CD14-positive monocyte (primary cell): ENCODE measurements at regions not wholly inside any gene's neighbourhood (a gene's known extent, or its start where the extent isn't known, plus 50 kb on each side); places are given as distances from the start of the nearest gene placed in this dataset.

Experiments used
- DNase-seq, 3 donors: peaks; one replicate each; pipeline ENCODE4 v3.0.0-alpha.2; 2011 to 2022
- H2AFZ ChIP-seq: 2 replicates; pipeline ENCODE4 v1.6.0; 2012; ENCODE audit warnings: mild to moderate bottlenecking, low read depth, low read length, inconsistent platforms; ENCODE audit not compliant: insufficient read depth, poor library complexity, severe bottlenecking
- H3K27ac ChIP-seq, 2 donors: 1 replicate in 1 of 2; 2 replicates in 1 of 2; pipeline ENCODE4 v1.5.1; 2012 to 2013; ENCODE audit warnings: low read length in 2 of 2, control low read depth in 1 of 2, inconsistent platforms in 1 of 2, low read depth in 1 of 2, mild to moderate bottlenecking in 1 of 2
- H3K27me3 ChIP-seq, 2 donors: one replicate each; pipeline versions ENCODE4 v1.6.0 to v1.6.1; 2011 to 2013; ENCODE audit warnings: low read length in 2 of 2; ENCODE audit not compliant: control insufficient read depth in 2 of 2, insufficient read depth in 2 of 2
- H3K36me3 ChIP-seq, 2 donors: replicated peaks in 1 of 2; 1 replicate in 1 of 2; 2 replicates in 1 of 2; pipeline versions ENCODE4 v1.5.1 to v1.6.1; 2012 to 2013; ENCODE audit warnings: low read length in 2 of 2, control low read depth in 1 of 2, inconsistent platforms in 1 of 2, mild to moderate bottlenecking in 1 of 2; ENCODE audit not compliant: insufficient read depth in 2 of 2, control insufficient read depth in 1 of 2
- H3K4me1 ChIP-seq, 2 donors: 1 replicate in 1 of 2; 2 replicates in 1 of 2; pipeline versions ENCODE4 v1.5.1 to v1.6.1; 2012 to 2013; ENCODE audit warnings: low read length in 2 of 2, control low read depth in 1 of 2, inconsistent platforms in 1 of 2, mild to moderate bottlenecking in 1 of 2, moderate library complexity in 1 of 2; ENCODE audit not compliant: insufficient read depth in 2 of 2, control insufficient read depth in 1 of 2
- H3K4me2 ChIP-seq: replicated peaks from 2 replicates; pipeline ENCODE3; 2012; ENCODE audit warnings: low read length, moderate library complexity, mild to moderate bottlenecking; ENCODE audit not compliant: poor library complexity, severe bottlenecking; ENCODE audit errors: extremely low read depth
- H3K4me3 ChIP-seq, 3 experiments: fragments of 200-600 bp in 1 of 3; sonication (generic) in 1 of 3; replicated peaks in 1 of 3; 1 replicate in 2 of 3; 2 replicates in 1 of 3; pipeline ENCODE4 v1.5.1; 2011 to 2013; ENCODE audit warnings: low read length in 3 of 3, mild to moderate bottlenecking in 3 of 3, control low read depth in 2 of 3, low read depth in 2 of 3, inconsistent platforms in 1 of 3, moderate library complexity in 1 of 3
- H3K79me2 ChIP-seq: 2 replicates; pipeline ENCODE4 v1.6.0; 2012; ENCODE audit warnings: mild to moderate bottlenecking, control low read depth, inconsistent platforms, low read length, moderate library complexity; ENCODE audit not compliant: insufficient read depth
- H3K9ac ChIP-seq: 2 replicates; pipeline ENCODE4 v1.6.0; 2017; ENCODE audit warnings: low read length, mild to moderate bottlenecking; ENCODE audit not compliant: insufficient read depth, poor library complexity, severe bottlenecking
- H3K9me3 ChIP-seq, 2 donors: replicated peaks in 1 of 2; 1 replicate in 1 of 2; 2 replicates in 1 of 2; pipeline versions ENCODE4 v1.5.1 to v1.6.1; 2012 to 2013; ENCODE audit warnings: low read length in 2 of 2, control low read depth in 1 of 2; ENCODE audit not compliant: control insufficient read depth in 1 of 2, insufficient read depth in 1 of 2
- H4K20me1 ChIP-seq: 2 replicates; pipeline ENCODE4 v1.6.0; 2012; ENCODE audit warnings: mild to moderate bottlenecking, low read length, control low read depth, moderate library complexity; ENCODE audit not compliant: insufficient read depth
- H3K27ac Mint-ChIP-seq, 7 donors: one replicate each; pipeline ENCODE4 v1.8.0; 2020; ENCODE audit warnings: mild to moderate bottlenecking in 7 of 7, mixed read lengths in 7 of 7, moderate library complexity in 6 of 7, inconsistent platforms in 2 of 7
- H3K27me3 Mint-ChIP-seq, 3 donors: one replicate each; pipeline ENCODE4 v1.8.0; 2021 to 2022; ENCODE audit warnings: low read depth in 3 of 3, mild to moderate bottlenecking in 3 of 3, mixed read lengths in 3 of 3, moderate library complexity in 3 of 3, inconsistent platforms in 1 of 3
- H3K36me3 Mint-ChIP-seq, 2 donors: one replicate each; pipeline ENCODE4 v1.8.0; 2020; ENCODE audit warnings: mixed read lengths in 2 of 2, inconsistent platforms in 1 of 2, mild to moderate bottlenecking in 1 of 2
- H3K4me1 Mint-ChIP-seq: one replicate; pipeline ENCODE4 v1.8.0; 2020; ENCODE audit warnings: mild to moderate bottlenecking, mixed read lengths
- H3K4me3 Mint-ChIP-seq, 2 donors: one replicate each; pipeline ENCODE4 v1.8.0; 2020; ENCODE audit warnings: mild to moderate bottlenecking in 2 of 2, mixed read lengths in 2 of 2, moderate library complexity in 1 of 2
- H3K9me3 Mint-ChIP-seq, 7 donors: one replicate each; pipeline ENCODE4 v1.8.0; 2020 to 2022; ENCODE audit warnings: mixed read lengths in 7 of 7, mild to moderate bottlenecking in 6 of 7, moderate library complexity in 6 of 7, inconsistent platforms in 2 of 7
- CTCF ChIP-seq: fragments of 200-600 bp; IDR thresholded peaks from one replicate; pipeline ENCODE4 v1.8.0; 2022; ENCODE audit warnings: antibody characterized with exemption, mild to moderate bottlenecking
- WGBS: methylation state at CpG from one replicate; pipeline ENCODE4 v1.1.5; 2013; ENCODE audit warnings: missing lambda C conversion rate; ENCODE audit not compliant: insufficient coverage; 5-methylcytosine and 5-hydroxymethylcytosine counted together
- intact Hi-C, 2 donors: fragments of 100-400 bp; cut with micrococcal nuclease; formaldehyde crosslinking; loops; one replicate each; pipeline versions ENCODE4 v1.15.0 to v1.15.1; 2023

DNA sequence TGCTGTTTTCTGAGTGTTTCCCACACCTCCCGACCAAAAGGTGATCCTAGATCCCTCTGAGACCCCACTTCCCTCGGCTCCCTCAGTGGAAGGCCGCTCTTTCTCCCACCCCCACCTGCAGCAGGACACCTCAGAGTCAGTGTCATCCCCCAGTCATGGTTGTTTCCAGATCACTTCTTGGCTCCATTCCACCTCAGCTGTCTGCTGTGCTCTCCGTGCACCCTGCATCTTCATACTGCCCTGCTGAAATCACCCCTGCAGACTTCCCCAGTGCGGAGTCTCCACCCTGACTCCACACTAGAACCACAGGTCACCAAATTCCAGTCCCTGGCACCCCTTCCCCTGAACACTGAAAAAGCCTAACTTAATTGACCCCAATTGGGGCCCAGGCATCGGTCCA lies 255.1 kb upstream of the CDYL start:
- Mint-ChIP-seq H3K27me3 (peaks cover 8 to 12% (median 8%) of the 10 kb centered on the region in 3 donors), H3K36me3 (no peaks in the 10 kb centered on the region), H3K27ac (no peak overlapping the region), H3K4me3 (no peak overlapping the region), H3K9me3 (peaks cover 0 to 8% (median 5%) of the 10 kb centered on the region in 7 donors), H3K4me1 (peaks cover 7% of the 10 kb centered on the region)
- Histone ChIP-seq H3K9ac (no peak overlapping the region), H3K27me3 (no peaks in the 10 kb centered on the region), H3K4me1 (no peaks in the 10 kb centered on the region), H3K36me3 (no peaks in the 10 kb centered on the region), H3K4me3 (no peak overlapping the region), H3K27ac (no peak overlapping the region), H3K4me2 (no peak overlapping the region), H4K20me1 (no peaks in the 10 kb centered on the region), H3K9me3 (no peaks in the 10 kb centered on the region), H2AFZ (no peak overlapping the region), H3K79me2 (no peaks in the 10 kb centered on the region)
- no peak for TF ChIP-seq CTCF
- no peak for DNase-seq
- WGBS = 78% methylated on average over 6 of the region's 6 CpGs
- intact Hi-C loops = no loop called here

DNA sequence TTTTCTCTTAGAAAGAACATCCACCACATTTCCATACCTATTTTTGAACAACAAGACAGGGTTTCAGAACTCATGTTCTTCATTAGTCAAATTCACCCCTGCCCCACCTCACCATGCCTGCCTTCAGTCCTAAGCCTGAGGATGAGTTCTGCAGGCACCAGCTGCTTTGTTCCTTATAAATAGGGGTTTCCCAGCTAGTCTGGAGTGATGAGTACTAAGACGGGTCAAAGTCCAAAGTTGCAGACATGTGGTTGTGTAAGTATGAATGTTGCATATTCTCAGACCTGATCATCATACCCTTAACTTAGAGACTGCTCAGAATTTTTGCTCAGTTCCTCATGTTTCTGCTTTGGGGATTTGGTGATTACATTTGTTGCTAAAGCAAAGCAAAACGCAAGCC lies 257.7 kb upstream of the CDYL start:
- Histone ChIP-seq H3K36me3 (no peaks in the 10 kb centered on the region), H3K79me2 (no peaks in the 10 kb centered on the region), H2AFZ (no peak overlapping the region), H3K4me1 (no peaks in the 10 kb centered on the region), H3K9me3 (no peaks in the 10 kb centered on the region), H3K27ac (no peak overlapping the region), H3K4me2 (no peak overlapping the region), H4K20me1 (no peaks in the 10 kb centered on the region), H3K27me3 (no peaks in the 10 kb centered on the region), H3K9ac (no peak overlapping the region), H3K4me3 (no peak overlapping the region)
- intact Hi-C loops = no loop called here
- H3K36me3 Mint-ChIP-seq = no peaks in the 10 kb centered on the region
- no CpG with 5 or more reads among the region's 2 CpGs for WGBS
- DNase-seq = no peak
- H3K4me1 Mint-ChIP-seq = peaks cover 7% of the 10 kb centered on the region
- TF ChIP-seq CTCF = no peak
- H3K4me3 Mint-ChIP-seq = no peak overlapping the region
- peaks cover 8 to 12% (median 8%) of the 10 kb centered on the region in 3 donors for H3K27me3 Mint-ChIP-seq
- H3K27ac Mint-ChIP-seq = no peak overlapping the region
- peaks cover 0 to 7% (median 5%) of the 10 kb centered on the region in 7 donors for H3K9me3 Mint-ChIP-seq
